Endodermal cell (in vitro differentiated cells): ENCODE measurements at regions not wholly inside any gene's neighbourhood (a gene's known extent, or its start where the extent isn't known, plus 50 kb on each side); places are given as distances from the start of the nearest gene placed in this dataset.

Experiments
- DNase-seq: peaks from one replicate; pipeline ENCODE4 v3.0.0-alpha.2; 2017
- H3K27ac ChIP-seq: 2 replicates; pipeline ENCODE4 v1.5.1; 2013; ENCODE audit warnings: mild to moderate bottlenecking, low read depth, low read length, moderate library complexity
- H3K27me3 ChIP-seq: 2 replicates; pipeline ENCODE4 v1.6.1; 2013; ENCODE audit warnings: mild to moderate bottlenecking, low read length, moderate library complexity; ENCODE audit not compliant: insufficient read depth, control insufficient read depth, poor library complexity, severe bottlenecking
- H3K36me3 ChIP-seq: 2 replicates; pipeline ENCODE4 v1.7.0; 2013; ENCODE audit warnings: mild to moderate bottlenecking, low read length, moderate library complexity; ENCODE audit not compliant: control insufficient read depth, insufficient read depth
- H3K4me1 ChIP-seq: one replicate; pipeline ENCODE4 v1.7.0; 2013; ENCODE audit warnings: low read length; ENCODE audit not compliant: control insufficient read depth, insufficient read depth
- H3K4me3 ChIP-seq: 2 replicates; pipeline ENCODE4 v1.5.1; 2013; ENCODE audit warnings: mild to moderate bottlenecking, low read length, moderate library complexity
- H3K9ac ChIP-seq: 2 replicates; pipeline ENCODE4 v1.6.1; 2013; ENCODE audit warnings: mild to moderate bottlenecking, low read length, moderate library complexity; ENCODE audit not compliant: poor library complexity, severe bottlenecking; ENCODE audit errors: extremely low read depth
- H3K9me3 ChIP-seq: 2 replicates; pipeline ENCODE4 v1.6.1; 2013; ENCODE audit warnings: mild to moderate bottlenecking, low read length, moderate library complexity; ENCODE audit not compliant: control insufficient read depth
- H3K27ac Mint-ChIP-seq: 2 replicates; pipeline ENCODE4 v1.8.0; 2020; ENCODE audit warnings: mixed read lengths
- H3K27me3 Mint-ChIP-seq: 2 replicates; pipeline ENCODE4 v1.8.0; 2021; ENCODE audit warnings: mild to moderate bottlenecking, mixed read lengths; ENCODE audit not compliant: insufficient read depth
- H3K36me3 Mint-ChIP-seq: 2 replicates; pipeline ENCODE4 v1.8.0; 2020; ENCODE audit warnings: low read depth, mixed read lengths
- H3K4me1 Mint-ChIP-seq: 2 replicates; pipeline ENCODE4 v1.8.0; 2020; ENCODE audit warnings: mixed read lengths
- H3K4me3 Mint-ChIP-seq: 2 replicates; pipeline ENCODE4 v1.8.0; 2020; ENCODE audit warnings: mild to moderate bottlenecking, moderate library complexity, mixed read lengths
- H3K9me3 Mint-ChIP-seq: 2 replicates; pipeline ENCODE4 v1.8.0; 2020; ENCODE audit warnings: mild to moderate bottlenecking, mixed read lengths
- CTCF ChIP-seq: fragments of 200-600 bp; sonication (generic); conservative IDR thresholded peaks from 2 replicates; pipeline ENCODE4 v1.5.0; 2021; ENCODE audit warnings: antibody characterized with exemption, mild to moderate bottlenecking
- WGBS, 2 experiments: methylation state at CpG; one replicate each; pipeline versions ENCODE4 v1.1.5 to v1.1.7; 2013; ENCODE audit warnings: missing lambda C conversion rate in 2 of 2, mixed read lengths in 1 of 2; ENCODE audit not compliant: insufficient coverage in 1 of 2, insufficient read length in 1 of 2; 5-methylcytosine and 5-hydroxymethylcytosine counted together

- no peaks in the 10 kb centered on the region for H3K27me3 Mint-ChIP-seq
- Histone ChIP-seq H3K4me1 (no peaks in the 10 kb centered on the region), H3K27me3 (no peaks in the 10 kb centered on the region), H3K27ac (no peak overlapping the region), H3K4me3 (no peak overlapping the region), H3K9me3 (no peaks in the 10 kb centered on the region), H3K9ac (no peak overlapping the region), H3K36me3 (no peaks in the 10 kb centered on the region)
- no peaks in the 10 kb centered on the region for H3K36me3 Mint-ChIP-seq
- WGBS, 2 experiments: 90 to 91% methylated on average over 3 to 7 of the region's 7 CpGs
- no peak overlapping the region for H3K27ac Mint-ChIP-seq
- no peaks in the 10 kb centered on the region for H3K4me1 Mint-ChIP-seq
- no peak for TF ChIP-seq CTCF
- DNase-seq: no peak
- no peaks in the 10 kb centered on the region for H3K9me3 Mint-ChIP-seq
- no peak overlapping the region for H3K4me3 Mint-ChIP-seq
Measured at GRCh38 chr6:744666-745353, 51.9 kb upstream of the EXOC2 start.

GRCh38 chr6:743320-744096 lies 50.6 kb upstream of the EXOC2 start:
- Mint-ChIP-seq H3K36me3 (no peaks in the 10 kb centered on the region), H3K27me3 (no peaks in the 10 kb centered on the region), H3K9me3 (no peaks in the 10 kb centered on the region), H3K4me1 (no peaks in the 10 kb centered on the region), H3K4me3 (no peak overlapping the region), H3K27ac (no peak overlapping the region)
- Histone ChIP-seq H3K4me3 (no peak overlapping the region), H3K27me3 (no peaks in the 10 kb centered on the region), H3K9ac (no peak overlapping the region), H3K4me1 (no peaks in the 10 kb centered on the region), H3K27ac (no peak overlapping the region), H3K9me3 (no peaks in the 10 kb centered on the region), H3K36me3 (no peaks in the 10 kb centered on the region)
- no peak for DNase-seq
- WGBS, 2 experiments: 72 to 75% methylated on average over 4 of the region's 4 CpGs
- no peak for TF ChIP-seq CTCF
